ENCODE measurements at regions not wholly inside any gene's neighbourhood (a gene's known extent, or its start where the extent isn't known, plus 50 kb on each side); places are given as distances from the start of the nearest gene placed in this dataset.

DNA sequence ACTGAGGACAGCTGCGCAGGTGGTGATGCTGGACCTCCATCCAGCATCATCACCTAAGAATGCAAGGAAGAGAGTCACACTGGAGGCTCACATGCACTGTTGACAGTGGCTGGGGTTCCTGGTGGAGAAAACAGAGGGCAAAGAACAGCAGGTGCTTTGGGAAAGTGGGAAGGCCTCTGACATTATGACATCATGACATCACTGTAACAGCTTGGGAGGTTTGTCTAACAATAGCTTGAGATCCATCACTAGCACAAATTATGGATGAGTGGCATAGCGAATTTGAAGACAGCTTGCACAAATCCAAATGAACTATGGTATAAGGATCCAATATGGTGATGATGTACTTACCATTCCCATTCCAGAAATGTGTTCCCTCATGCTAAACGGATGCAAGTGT is 226.5 kb upstream of the MPHOSPH6 start:
- no peak for TF ChIP-seq POLR2A (IDR thresholded peaks at IDR 0.05)
- TF ChIP-seq, protein P1, sequence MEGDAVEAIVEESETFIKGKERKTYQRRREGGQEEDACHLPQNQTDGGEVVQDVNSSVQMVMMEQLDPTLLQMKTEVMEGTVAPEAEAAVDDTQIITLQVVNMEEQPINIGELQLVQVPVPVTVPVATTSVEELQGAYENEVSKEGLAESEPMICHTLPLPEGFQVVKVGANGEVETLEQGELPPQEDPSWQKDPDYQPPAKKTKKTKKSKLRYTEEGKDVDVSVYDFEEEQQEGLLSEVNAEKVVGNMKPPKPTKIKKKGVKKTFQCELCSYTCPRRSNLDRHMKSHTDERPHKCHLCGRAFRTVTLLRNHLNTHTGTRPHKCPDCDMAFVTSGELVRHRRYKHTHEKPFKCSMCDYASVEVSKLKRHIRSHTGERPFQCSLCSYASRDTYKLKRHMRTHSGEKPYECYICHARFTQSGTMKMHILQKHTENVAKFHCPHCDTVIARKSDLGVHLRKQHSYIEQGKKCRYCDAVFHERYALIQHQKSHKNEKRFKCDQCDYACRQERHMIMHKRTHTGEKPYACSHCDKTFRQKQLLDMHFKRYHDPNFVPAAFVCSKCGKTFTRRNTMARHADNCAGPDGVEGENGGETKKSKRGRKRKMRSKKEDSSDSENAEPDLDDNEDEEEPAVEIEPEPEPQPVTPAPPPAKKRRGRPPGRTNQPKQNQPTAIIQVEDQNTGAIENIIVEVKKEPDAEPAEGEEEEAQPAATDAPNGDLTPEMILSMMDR (IDR thresholded peaks at IDR 0.05 in 4 of 5, conservative IDR thresholded peaks at IDR 0.05 in 1 of 5): no peak
